Testis (tissue), 2 donors: ENCODE measurements at regions not wholly inside any gene's neighbourhood (a gene's known extent, or its start where the extent isn't known, plus 50 kb on each side); places are given as distances from the start of the nearest gene placed in this dataset.

Source experiments
- POLR2A ChIP-seq: fragments of 450-650 bp; IDR thresholded peaks from one replicate; pipeline ENCODE4 v1.6.1; 2017; ENCODE audit warnings: antibody characterized with exemption, mild to moderate bottlenecking, moderate library complexity
- TF ChIP-seq, protein P1 (sequence below), 3 experiments: fragments of 450-650 bp in 2 of 3; fragments of 200-600 bp in 1 of 3; sonication (generic) in 1 of 3; IDR thresholded peaks; one replicate each; pipeline ENCODE4 v1.5.1; 2016 to 2019; ENCODE audit warnings: antibody characterized with exemption in 3 of 3, mild to moderate bottlenecking in 2 of 3, moderate library complexity in 1 of 3

DNA sequence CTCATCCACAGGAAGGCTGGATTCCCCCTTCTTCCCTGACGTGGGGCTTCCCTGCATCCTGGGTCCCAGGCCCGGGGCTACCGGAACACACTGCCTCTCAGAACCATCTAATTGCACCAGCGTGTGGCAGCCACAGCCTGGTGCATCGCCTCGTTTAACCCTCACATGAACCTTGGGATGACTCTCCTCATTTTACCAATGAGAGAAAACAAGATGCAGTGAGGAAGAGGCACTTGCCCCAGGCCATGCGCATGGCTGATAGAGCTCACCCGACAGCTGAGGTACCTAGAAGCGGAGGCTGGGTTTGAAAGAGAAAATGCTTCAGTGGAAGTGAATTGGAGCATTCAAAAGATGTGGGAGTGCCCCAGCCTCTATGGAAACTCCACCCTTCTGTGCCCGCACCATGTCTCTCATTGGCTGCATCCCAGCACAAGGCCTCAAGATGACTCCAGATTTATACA is 162.3 kb downstream of the KATNIP start:
- TF ChIP-seq, protein P1, sequence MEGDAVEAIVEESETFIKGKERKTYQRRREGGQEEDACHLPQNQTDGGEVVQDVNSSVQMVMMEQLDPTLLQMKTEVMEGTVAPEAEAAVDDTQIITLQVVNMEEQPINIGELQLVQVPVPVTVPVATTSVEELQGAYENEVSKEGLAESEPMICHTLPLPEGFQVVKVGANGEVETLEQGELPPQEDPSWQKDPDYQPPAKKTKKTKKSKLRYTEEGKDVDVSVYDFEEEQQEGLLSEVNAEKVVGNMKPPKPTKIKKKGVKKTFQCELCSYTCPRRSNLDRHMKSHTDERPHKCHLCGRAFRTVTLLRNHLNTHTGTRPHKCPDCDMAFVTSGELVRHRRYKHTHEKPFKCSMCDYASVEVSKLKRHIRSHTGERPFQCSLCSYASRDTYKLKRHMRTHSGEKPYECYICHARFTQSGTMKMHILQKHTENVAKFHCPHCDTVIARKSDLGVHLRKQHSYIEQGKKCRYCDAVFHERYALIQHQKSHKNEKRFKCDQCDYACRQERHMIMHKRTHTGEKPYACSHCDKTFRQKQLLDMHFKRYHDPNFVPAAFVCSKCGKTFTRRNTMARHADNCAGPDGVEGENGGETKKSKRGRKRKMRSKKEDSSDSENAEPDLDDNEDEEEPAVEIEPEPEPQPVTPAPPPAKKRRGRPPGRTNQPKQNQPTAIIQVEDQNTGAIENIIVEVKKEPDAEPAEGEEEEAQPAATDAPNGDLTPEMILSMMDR (IDR thresholded peaks at IDR 0.05): no peak
- TF ChIP-seq POLR2A: no peak
